ENCODE measurements at regions not wholly inside any gene's neighbourhood (a gene's known extent, or its start where the extent isn't known, plus 50 kb on each side); places are given as distances from the start of the nearest gene placed in this dataset.

- no peak for FAIRE-seq
- ChIA-PET CTCF (no interaction called here), POLR2A (no interaction called here)
- Histone ChIP-seq H3K9me3 (replicated peaks; ENCODE audit: control insufficient read depth, insufficient read depth, low read length) (no peaks in the 10 kb centered on the region), H3K27me3 (ENCODE audit: control insufficient read depth in 2 of 2, insufficient read depth in 2 of 2, low read length in 2 of 2) (no peaks in the 10 kb centered on the region), H3K4me1 (ENCODE audit: control insufficient read depth, extremely low read depth, insufficient read depth, low read length) (no peaks in the 10 kb centered on the region), H3K9me1 (replicated peaks; ENCODE audit: control insufficient read depth, extremely low read depth, insufficient read depth, low read length) (no peaks in the 10 kb centered on the region), H3K4me3 (replicated peaks in 1 of 3; ENCODE audit: insufficient read depth in 1 of 3, low read depth in 1 of 3, low read length in 3 of 3) (no peak overlapping the region), H3K36me3 (ENCODE audit: control insufficient read depth in 2 of 2, extremely low read depth in 1 of 2, insufficient read depth in 2 of 2, low read length in 2 of 2) (no peaks in the 10 kb centered on the region), H3K27ac (ENCODE audit: insufficient read depth, low read depth, low read length) (no peak overlapping the region), H4K20me1 (replicated peaks; ENCODE audit: control insufficient read depth, extremely low read depth, insufficient read depth, low read length) (no peaks in the 10 kb centered on the region), H2AFZ (ENCODE audit: low read depth, low read length) (no peak overlapping the region), H3K79me2 (ENCODE audit: control insufficient read depth, insufficient read depth, low read length) (no peaks in the 10 kb centered on the region), H3K9ac (replicated peaks; ENCODE audit: extremely low read depth, insufficient read depth, low read length) (no peak overlapping the region), H3K4me2 (ENCODE audit: insufficient read depth, low read length) (no peak overlapping the region)
- BruUV-seq (replicated peaks), result no TSS peak
- intact Hi-C loops (cut with micrococcal nuclease) (no loop called here), dilution Hi-C loops (cut with MboI; ENCODE audit: extremely low pct_ligation_motif_present, low sequenced_read_pairs) (no loop called here)
- no peak for TF ChIP-seq GATA2 (IDR thresholded peaks at IDR 0.05; ENCODE audit: insufficient read depth, insufficient read length, low read depth, low read length)
- no peak for TF ChIP-seq POLR2AphosphoS5 (IDR thresholded peaks at IDR 0.05; ENCODE audit: insufficient read depth, low read depth, low read length)
- no peak for TF ChIP-seq EZH2 (IDR thresholded peaks at IDR 0.05; ENCODE audit: borderline replicate concordance, low read depth, low read length, severe bottlenecking)
- DNase-seq (ENCODE audit: low read depth, low spot score), result no peak
These were observed 57.8 kb upstream of the HS6ST1 start for GRCh38 chr2:128376241-128377041.

GRCh38 chr2:128377071-128377910 lies 58.6 kb upstream of the HS6ST1 start:
- dilution Hi-C loops (cut with MboI; ENCODE audit: extremely low pct_ligation_motif_present, low sequenced_read_pairs), result no loop called here
- H3K36me3 ChIP-seq (ENCODE audit: control insufficient read depth in 2 of 2, extremely low read depth in 1 of 2, insufficient read depth in 2 of 2, low read length in 2 of 2), result no peaks in the 10 kb centered on the region
- H3K4me1 ChIP-seq (ENCODE audit: control insufficient read depth, extremely low read depth, insufficient read depth, low read length), result no peaks in the 10 kb centered on the region
- TF ChIP-seq MYC (IDR thresholded peaks at IDR 0.05; ENCODE audit: low read depth, low read length), result no peak
- TF ChIP-seq JUN (IDR thresholded peaks at IDR 0.05; ENCODE audit: borderline replicate concordance, insufficient read depth, insufficient read length, low read depth), result no peak
- no peak for TF ChIP-seq POLR2A (IDR thresholded peaks at IDR 0.05; ENCODE audit: low read depth, low read length)
- no peak for TF ChIP-seq GATA2 (IDR thresholded peaks at IDR 0.05; ENCODE audit: insufficient read depth, insufficient read length, low read depth, low read length)
- no peak for TF ChIP-seq FOS (IDR thresholded peaks at IDR 0.05; ENCODE audit: borderline replicate concordance, insufficient read depth, low read length)
- no peak for TF ChIP-seq POLR2AphosphoS5 (IDR thresholded peaks at IDR 0.05; ENCODE audit: insufficient read depth, low read depth, low read length)
- TF ChIP-seq MAX (IDR thresholded peaks at IDR 0.05; ENCODE audit: insufficient read depth, insufficient read length), result no peak
- TF ChIP-seq EZH2 (IDR thresholded peaks at IDR 0.05; ENCODE audit: borderline replicate concordance, low read depth, low read length, severe bottlenecking), result no peak
- no peak for TF ChIP-seq CTCF (IDR thresholded peaks at IDR 0.05; ENCODE audit: extremely low read depth in 1 of 2, insufficient read depth in 1 of 2, low read depth in 1 of 2, low read length in 2 of 2)
- POLR2A ChIA-PET, result no interaction called here
- H3K9ac ChIP-seq (replicated peaks; ENCODE audit: extremely low read depth, insufficient read depth, low read length), result no peak overlapping the region
- no peaks in the 10 kb centered on the region for H3K9me3 ChIP-seq (replicated peaks; ENCODE audit: control insufficient read depth, insufficient read depth, low read length)
- BruUV-seq (replicated peaks), result no TSS peak
- H3K27me3 ChIP-seq (ENCODE audit: control insufficient read depth in 2 of 2, insufficient read depth in 2 of 2, low read length in 2 of 2), result peaks cover 0 to 3% of the 10 kb centered on the region in 2 experiments
- H2AFZ ChIP-seq (ENCODE audit: low read depth, low read length), result no peak overlapping the region
- CTCF ChIA-PET, result no interaction called here
- no peak overlapping the region for H3K4me3 ChIP-seq (replicated peaks in 1 of 3; ENCODE audit: insufficient read depth in 1 of 3, low read depth in 1 of 3, low read length in 3 of 3)
- no peaks in the 10 kb centered on the region for H4K20me1 ChIP-seq (replicated peaks; ENCODE audit: control insufficient read depth, extremely low read depth, insufficient read depth, low read length)
- DNase-seq (ENCODE audit: low read depth, low spot score), result no peak
- H3K9me1 ChIP-seq (replicated peaks; ENCODE audit: control insufficient read depth, extremely low read depth, insufficient read depth, low read length), result no peaks in the 10 kb centered on the region
- no peak overlapping the region for H3K4me2 ChIP-seq (ENCODE audit: insufficient read depth, low read length)
- no peaks in the 10 kb centered on the region for H3K79me2 ChIP-seq (ENCODE audit: control insufficient read depth, insufficient read depth, low read length)
- intact Hi-C loops (cut with micrococcal nuclease), result no loop called here
- no peak overlapping the region for H3K27ac ChIP-seq (ENCODE audit: insufficient read depth, low read depth, low read length)
- no peak for FAIRE-seq
